GM21367 (cell line): ENCODE measurements at regions not wholly inside any gene's neighbourhood (a gene's known extent, or its start where the extent isn't known, plus 50 kb on each side); places are given as distances from the start of the nearest gene placed in this dataset.
"Not testable (repeated sequence)": the region's sequence is repeated elsewhere in the genome, so short reads cannot be mapped to it uniquely, and the experiment has no call there.

Experiments used
- ATAC-seq: cut with Tn5 transposase; IDR thresholded peaks from one replicate; pipeline ENCODE4 v1.9.1; 2021; ENCODE audit not compliant: unreplicated experiment

DNA sequence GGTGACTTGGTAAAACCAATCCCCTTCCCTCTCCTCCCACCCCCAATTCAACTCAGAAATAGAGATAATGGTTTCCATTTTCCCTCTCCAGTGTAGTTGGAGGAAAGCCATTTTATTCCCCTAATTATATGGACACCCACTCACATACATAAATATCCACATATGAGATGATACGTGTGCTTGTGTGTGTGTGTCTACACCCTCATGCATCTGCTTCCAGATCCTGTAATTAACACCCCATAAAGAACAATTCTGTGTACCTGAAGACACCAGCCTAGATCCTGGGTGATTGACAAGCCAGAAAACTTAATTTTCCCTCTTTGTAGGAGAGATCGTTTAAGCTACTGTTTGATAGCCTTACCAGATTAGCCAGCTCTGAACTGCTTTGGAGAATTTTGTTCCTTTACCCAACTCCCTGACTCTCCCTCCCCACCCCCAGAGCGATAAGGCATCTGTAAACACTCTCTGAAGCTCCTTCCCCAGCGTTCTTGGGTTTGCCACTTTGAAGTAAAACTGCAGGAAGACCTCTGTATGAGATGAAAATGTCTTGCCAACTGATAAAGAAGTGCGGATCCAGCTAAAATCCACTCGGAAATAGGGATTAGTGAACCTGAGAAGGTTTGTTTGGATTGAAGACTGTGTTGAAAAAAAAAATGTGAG is 175.7 kb downstream of the RGS9 start:
- ATAC-seq, result no peak

DNA sequence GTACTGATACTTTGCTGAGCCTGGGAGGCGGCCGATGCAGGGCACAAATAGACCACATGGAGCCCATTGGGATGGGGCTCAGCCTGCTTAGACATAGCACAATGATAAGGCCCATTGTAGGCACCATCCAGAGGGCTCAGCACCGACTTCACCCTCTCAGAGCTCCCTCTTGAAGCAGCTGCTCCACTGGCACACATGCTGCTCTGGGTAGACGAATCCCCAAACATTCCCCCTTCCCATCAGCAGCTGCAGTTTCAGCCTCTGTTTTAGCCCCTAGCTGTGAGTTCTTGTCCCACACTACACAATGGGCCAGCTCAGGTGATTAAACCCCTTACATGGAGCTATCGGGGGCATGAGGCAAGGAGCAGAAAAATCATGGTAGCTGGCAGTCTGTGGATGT is 174.1 kb downstream of the RGS9 start:
- ATAC-seq, result no peak

DNA sequence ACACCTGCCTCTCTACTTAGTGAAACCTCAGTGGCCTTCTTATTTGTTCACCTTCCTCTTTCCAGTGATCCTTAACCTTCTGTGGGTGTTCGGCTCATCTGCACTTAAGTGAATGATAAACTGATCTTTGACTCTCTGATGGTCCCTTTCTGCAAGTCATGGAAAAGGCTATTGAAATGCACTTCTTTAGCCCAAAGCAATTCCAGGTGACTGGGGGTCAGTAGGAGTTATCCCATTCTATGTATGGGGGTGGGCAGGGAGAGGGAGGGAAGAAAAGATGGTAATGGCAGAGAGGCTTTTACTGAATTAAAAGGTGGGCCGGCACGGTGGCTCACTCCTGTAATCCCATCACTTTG is 170.8 kb downstream of the RGS9 start:
- ATAC-seq, result no peak

DNA sequence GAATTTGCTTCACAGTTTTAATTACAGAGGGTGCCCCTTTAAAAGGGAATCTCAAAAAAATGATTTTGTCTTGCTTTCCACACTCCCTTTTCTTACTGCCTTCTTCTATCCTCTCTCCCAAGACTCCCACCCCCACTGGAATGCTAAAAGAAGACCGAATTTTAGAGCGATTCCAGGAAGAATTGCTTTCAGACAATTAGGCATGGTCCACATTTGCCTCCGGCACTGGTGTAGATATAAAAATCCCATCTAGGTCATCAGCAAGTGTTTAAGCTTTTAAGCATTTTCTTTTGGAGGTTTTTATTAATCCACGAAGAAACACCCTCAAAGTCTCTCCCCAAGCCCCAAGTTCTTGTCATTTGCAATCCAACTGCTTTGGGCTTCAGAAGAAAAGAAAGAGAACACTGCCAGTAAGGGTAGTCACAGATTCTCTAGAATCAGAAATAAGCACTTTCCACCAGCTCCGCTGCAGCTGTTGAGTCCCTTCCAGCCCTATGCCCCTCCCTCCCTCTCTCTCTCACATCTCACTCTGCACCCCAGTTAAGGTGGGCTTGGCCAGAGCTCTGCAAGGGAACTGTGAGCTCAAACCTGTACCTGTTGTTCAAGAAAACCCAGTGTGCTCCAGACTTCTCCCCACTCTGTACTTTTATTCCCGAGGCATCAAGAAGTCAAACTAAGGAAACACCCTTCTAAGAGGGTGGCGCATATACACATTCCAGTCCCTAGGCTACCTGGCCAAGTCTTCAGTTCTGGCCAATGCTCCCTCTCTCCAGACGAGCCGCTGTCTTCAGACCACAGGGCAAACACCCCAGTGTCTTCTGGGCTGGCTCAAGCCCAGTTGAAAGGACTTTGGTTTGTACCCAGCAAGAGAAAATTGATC is 170.2 kb downstream of the RGS9 start:
- no peak for ATAC-seq

DNA sequence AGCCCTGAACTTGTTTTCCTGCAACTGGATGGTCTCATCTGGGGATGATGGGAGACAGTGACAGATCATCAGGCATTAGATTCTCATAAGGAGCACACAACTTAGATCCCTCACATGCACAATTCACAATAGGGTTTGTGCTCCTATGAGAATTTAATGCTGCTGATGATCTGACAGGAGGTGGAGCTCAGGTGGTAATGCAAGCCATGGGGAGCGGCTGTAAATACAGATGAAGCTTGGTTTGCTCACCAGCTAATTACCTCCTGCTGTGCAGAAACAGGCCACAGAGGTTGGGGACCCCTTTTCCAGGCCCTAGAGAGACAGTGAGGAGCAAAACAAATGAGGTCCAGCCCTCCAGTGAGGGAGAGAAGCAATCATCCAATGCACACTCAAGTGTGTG is 168.6 kb downstream of the RGS9 start:
- no peak for ATAC-seq

DNA sequence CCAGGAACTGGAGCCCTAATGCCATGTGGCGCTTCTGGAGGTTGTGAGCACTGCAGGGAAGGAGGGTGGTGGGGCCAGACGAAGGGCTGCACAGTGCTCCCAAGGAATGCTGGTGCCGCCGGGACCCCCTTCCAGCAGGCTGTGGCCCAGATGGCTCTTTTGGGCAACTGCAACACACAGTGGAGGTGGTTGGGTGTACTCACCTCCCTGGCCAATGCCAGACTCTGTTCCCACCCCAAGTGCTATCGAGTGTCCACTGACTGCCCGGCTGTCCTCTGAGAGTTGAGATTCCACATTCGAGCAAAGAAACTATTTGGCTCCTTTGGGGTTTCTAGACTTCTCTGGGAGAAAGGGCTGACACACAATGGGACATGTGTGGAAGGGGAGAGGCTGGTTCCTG is 167.9 kb downstream of the RGS9 start:
- no peak for ATAC-seq

DNA sequence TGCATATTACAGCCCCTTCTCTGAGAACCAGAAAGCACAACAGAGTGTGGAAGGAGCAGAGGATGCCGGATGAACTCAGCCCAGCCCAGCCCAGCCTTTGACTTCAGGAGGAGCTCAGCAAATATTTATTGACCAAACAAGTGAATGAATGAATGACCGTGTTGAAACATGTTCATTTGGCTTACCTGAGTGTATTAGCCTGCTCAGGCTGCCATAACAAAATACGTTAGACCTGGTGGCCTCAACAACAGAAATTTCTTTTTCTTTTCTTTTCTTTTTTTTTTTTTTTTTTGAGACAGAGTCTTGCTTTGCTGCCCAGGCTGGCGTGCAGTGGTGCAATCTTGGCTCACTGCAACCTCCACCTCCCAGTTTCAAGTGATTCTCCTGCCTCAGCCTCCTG is 164.7 kb downstream of the RGS9 start:
- ATAC-seq, result not testable (repeated sequence)

DNA sequence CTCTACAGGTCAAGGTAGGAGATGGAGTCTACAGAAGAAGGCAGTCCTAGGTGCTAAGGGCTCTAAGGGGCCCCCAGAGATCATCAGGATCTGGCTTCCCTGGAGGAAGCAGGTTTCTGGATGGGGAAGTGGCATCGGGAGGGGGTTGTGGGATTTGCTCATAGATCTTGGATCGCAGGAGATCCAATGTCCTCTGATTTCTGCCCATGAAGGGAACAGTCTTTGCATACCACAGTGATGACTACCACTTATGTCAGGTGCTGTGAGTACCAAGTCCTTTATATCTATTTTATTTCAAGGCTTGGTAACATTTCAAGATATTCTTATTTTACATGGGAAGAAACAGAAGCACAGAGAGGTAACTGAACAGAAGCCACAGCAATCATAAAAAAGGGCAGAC is 164.0 kb downstream of the RGS9 start:
- ATAC-seq, result no peak

DNA sequence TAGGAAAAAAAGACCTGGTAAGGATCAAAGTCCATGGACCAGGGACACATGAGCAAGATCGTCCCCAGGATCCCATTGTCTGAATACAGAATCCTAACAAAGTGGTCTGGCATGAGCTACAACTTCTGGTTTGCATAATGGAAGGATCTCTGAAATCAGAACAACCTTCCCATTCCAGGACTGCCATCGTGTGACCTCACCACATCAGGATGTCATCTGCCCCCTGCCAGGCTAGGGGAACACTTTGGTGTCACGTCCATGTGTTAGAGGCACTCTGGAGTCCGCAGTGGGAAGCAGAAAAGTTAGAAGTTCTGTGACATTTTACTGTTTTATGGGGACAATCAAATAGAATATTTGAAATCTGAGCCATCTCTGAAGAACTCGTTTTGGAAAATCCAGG is 160.7 kb downstream of the RGS9 start:
- no peak for ATAC-seq

DNA sequence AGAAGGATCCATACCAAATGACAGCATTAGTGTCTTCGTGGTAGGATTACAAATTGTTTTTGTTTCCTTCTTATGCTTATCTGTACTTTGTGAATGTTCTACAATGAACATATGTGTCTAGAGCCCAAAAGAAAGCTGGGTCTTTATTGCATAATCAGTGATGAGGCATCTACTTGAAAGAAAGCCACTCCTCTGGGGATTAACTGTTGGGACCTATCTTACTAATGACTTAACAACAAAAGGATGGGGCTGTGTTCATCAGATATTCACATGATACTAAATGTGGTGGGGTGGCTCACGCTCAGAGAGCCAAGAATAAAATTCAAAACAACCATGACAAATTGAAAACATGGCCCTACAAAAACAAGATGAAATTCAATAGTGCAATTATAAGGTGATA is 160.2 kb downstream of the RGS9 start:
- ATAC-seq, result no peak

DNA sequence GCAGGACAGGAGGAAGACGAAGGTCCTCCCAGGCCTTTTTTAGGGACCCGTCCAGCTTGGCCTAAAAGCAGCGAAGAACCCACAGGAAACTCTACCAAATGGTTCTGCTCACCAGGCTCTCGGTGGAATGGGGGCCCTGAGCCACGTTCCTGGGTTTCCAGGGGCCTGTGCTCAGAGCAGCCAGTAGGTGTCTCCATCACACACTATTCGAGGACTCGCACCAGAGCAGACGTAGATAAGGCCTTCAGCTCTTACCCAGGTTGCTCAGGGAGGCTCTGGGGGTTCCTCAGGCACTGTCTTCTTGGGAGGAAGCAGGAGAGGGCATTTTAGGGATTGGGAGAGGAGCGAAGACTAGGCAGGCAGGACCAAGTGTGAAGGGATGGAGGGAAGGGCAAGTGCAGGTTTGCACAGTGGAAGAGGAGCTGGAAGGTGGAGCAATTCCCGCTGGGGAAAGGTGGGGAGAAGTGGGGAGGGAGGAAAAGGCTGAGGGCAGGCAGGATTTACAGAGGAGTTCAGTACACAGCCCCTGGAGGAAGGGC is 157.1 kb downstream of the RGS9 start:
- ATAC-seq, result peak; percentile 62

DNA sequence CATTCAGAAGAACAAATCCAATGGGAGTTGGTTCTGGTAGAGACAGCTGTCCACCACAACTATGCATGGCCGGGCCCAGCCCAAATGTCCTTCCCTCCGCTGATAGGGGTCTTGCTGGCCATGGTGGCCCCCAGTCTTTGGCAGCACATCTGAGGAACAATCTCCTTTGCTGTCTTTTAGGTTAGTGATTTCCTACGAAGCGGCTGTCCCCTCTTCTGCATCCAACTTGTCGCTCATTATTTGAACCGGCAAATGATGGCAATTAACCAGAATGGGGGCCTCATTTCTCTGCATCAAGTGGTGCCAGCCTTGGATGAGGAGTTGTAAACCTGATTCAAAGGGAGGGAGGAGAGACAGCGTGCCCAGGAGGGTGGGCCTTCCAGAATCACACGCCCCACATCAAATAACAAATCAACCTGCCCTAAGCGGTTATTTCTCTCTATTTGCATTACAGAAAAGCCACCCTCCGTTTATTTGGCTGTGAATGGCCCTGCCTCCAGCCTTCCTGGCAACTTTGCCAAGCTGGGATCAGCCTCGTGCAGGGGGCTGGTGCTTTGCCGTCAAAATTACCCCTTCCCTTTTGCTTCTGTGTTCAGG is 156.5 kb downstream of the RGS9 start:
- ATAC-seq, result no peak

DNA sequence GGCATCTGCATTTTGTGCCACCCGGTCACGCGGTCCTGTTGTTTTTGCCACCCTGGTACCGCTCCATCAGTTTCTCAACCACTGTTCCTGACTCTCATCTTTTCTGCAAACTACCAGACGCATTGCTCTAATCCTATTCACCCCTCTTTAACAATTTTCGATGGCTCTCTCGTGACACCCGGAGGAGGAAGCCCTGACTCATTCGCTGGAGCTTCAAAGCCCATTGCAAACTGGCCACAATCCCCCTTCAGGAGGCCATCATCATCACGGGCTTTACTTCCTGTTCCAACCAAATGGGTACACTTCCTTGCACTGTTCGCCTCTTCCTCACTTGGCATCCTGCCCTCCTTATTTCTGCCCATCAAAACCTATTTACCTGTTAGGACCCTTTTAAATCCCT is 155.3 kb downstream of the RGS9 start:
- no peak for ATAC-seq

DNA sequence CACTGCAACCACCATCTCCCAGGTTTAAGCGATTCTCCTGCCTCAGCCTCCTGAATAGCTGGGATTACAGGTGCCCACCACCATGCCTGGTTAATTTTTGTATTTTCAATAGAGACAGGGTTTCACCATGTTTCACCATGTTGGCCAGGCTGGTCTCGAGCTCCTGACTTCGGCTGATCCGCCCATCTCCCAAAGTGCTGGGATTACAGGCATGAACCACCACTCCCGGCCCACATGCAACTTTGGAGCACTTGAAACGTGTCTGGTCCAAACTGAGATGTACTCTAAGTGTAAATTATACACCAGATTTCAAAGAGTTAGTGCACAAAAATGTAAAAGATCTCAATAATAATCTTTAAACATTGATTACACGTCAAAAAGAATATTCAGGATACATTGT is 154.1 kb downstream of the RGS9 start:
- not testable (repeated sequence) for ATAC-seq

DNA sequence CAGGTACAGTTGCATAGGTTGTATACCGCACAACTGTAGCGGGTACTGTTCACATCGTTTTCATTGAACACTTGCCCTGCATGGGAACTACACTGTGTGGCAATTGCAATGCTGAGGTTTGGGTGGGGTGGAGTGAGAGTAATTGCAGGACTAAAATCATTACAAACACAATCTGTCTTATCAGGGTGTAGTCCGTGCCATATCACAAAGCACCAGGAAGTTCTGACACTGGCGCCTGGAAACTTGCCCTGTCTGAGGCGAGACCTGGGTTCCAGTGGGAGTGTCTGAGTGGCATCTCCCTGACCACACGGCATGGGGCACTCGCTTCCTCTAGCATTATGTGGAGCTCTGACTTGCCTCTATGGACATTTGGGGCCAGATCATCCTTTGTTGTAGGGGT is 153.4 kb downstream of the RGS9 start:
- no peak for ATAC-seq

DNA sequence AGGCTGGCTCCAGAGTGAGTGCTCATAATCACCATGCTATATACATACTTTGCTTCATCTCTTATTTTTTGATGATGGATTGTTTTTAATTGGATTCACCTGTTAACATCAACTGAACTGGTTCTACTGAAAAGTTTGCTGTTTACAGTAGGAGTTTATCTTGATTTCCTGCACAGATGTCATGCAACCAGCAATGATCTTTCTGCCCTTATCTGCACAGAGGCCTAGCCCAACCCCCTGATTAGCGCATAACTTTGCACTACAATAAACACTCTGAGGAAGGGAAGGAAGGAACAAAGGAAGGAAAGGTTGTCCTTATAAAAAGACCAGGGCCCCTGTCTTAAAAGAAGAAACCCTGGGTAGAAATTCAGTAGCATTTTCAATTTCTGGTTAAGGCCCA is 152.9 kb downstream of the RGS9 start:
- ATAC-seq, result no peak

DNA sequence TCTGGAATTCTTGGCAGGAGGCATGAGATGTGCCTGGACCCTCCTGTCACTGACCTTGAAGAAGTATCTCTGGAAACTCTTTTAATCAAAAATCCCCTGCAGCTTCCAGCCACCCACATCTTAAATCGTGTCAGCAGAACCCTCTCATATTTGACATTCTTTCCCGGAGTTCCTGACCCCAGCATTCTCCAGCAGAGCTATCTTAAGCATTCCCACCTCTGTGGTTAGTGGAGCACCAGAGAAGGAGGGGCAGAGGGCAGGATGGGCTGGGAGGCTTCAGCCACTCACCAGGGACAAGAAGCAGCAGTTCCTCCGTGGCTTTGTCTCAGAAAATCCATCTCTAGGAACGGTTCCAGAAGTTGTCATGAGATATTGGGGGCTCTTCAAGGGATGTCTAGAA is 149.9 kb downstream of the RGS9 start:
- no peak for ATAC-seq

DNA sequence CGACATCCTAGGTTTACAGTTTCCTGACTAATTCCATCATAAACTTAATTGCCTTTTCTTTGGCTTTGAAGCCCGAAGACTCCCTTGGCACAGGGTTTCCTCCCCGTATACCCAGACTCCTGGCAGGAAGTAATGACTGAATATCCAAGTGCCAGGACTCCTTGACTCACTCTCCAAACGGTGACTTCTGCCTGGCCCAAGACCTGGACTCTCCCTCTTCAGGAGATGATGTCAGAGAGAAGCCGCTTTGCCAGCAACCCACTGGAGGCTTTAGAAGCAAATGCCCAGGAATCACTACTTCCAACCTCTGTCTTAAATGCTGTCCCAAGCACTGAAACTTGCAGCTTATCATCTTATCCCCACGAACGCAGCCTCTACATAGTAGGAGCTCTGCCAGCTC is 146.5 kb downstream of the RGS9 start:
- ATAC-seq, result no peak

DNA sequence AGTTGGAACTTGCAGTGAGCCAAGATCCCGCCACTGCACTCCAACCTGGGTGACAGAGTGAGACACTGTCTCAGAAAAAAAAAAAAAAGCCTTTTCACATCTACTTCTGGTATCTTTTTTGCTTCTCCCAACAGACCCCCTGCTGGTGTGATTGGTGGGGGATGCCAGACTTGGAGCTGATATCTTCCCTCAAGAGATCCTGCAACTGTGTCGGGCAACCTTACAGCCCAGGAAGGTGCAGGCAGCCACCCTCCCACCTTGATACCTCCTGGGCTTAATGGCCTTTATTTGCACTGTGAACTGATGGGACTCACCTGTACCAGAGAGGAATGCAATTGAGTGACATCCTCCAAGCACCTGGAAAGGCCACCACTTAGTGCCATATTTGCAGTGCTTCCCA is 142.3 kb downstream of the RGS9 start:
- no peak for ATAC-seq

DNA sequence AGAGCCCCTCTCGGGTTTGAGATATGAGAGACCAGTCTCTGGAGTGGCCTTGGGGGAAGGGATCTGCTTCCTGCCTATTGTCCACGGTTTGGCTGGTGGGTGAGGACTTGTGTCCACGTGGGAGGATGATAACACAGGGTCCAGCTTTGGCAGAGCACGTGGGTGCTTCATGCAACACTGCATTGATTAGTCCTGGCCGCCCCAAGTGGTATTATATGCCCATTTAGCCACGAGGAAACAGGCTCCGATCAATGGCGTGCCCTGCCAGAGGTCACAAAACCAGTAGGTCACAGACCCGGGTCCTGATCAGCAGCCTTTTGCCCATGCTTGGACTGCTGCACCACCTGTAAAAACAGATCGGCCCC is 141.6 kb downstream of the RGS9 start:
- ATAC-seq, result no peak

DNA sequence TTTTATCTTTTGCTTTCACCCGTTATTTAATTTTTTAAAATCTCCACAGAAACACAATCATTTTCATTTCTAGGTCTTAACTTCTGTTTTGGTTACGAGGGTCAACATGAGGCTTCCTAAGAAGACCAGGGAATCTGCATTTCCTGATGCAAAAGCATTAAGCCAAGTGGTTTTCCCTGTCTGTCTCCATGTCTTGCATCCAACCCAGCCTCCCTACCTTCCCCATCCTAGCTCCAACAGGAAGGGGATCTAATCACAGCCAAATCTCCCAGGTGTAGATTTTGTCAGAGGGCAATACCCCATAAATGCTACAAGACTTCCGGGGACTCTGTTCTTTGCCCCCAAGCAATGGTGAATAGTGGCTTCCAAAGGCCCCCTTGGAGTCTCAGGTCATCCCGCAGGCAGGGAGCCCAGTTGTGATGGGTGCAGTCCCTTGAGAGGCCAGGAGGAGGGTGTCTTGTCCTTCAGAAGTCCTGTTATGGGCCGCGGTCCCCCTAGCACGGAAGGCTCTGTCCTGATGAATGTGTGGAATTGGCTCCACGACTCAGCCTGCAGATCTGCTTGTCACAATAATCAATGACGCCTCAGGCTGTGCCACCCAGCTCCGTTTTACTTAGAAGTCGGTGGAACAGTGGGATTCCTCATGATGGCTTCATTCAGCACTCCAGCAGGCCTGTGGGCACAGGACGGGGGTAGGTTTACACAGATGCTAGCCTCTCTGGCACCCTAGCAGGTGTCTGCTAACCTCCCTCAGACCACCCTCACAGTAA is 141.1 kb downstream of the RGS9 start:
- no peak for ATAC-seq
